NCI-H460 (cell line): ENCODE measurements at regions not wholly inside any gene's neighbourhood (a gene's known extent, or its start where the extent isn't known, plus 50 kb on each side); places are given as distances from the start of the nearest gene placed in this dataset.
"Not testable (repeated sequence)": the region's sequence is repeated elsewhere in the genome, so short reads cannot be mapped to it uniquely, and the experiment has no call there.

ENCODE experiments used
- DNase-seq: peaks from one replicate; pipeline ENCODE4 v3.0.0-alpha.2; 2016; ENCODE audit warnings: low read depth; ENCODE audit errors: extremely low read depth

GRCh38 chr11:25488176-25488575, 843.8 kb upstream of the ANO3 start:
- DNase-seq, result not testable (repeated sequence)

GRCh38 chr11:25501426-25501825, 830.5 kb upstream of the ANO3 start:
- not testable (repeated sequence) for DNase-seq

- no peak for DNase-seq
Measured at GRCh38 chr11:25515576-25515975, 816.4 kb upstream of the ANO3 start.

- no peak for DNase-seq
Measured at GRCh38 chr11:25520459-25520858, 811.5 kb upstream of the ANO3 start.

- DNase-seq, result no peak
Measured at GRCh38 chr11:25527841-25528240, 804.1 kb upstream of the ANO3 start.

- DNase-seq, result no peak
Measured at GRCh38 chr11:25529572-25529971, 802.4 kb upstream of the ANO3 start.

GRCh38 chr11:25535467-25536272, 796.3 kb upstream of the ANO3 start:
- no peak for DNase-seq

- no peak for DNase-seq
Measured at GRCh38 chr11:25536289-25536688, 795.6 kb upstream of the ANO3 start.

- DNase-seq, result no peak
Measured at GRCh38 chr11:25537393-25537792, 794.5 kb upstream of the ANO3 start.

- no peak for DNase-seq
Measured at GRCh38 chr11:25547292-25547691, 784.6 kb upstream of the ANO3 start.

GRCh38 chr11:25562417-25562816, 769.5 kb upstream of the ANO3 start:
- no peak for DNase-seq

GRCh38 chr11:25565846-25566245, 766.1 kb upstream of the ANO3 start:
- DNase-seq, result no peak

GRCh38 chr11:25566298-25567200, 765.4 kb upstream of the ANO3 start:
- DNase-seq, result no peak

- no peak for DNase-seq
Measured at GRCh38 chr11:25576320-25576719, 755.6 kb upstream of the ANO3 start.

- DNase-seq, result not testable (repeated sequence)
Measured at GRCh38 chr11:25579554-25579953, 752.4 kb upstream of the ANO3 start.

GRCh38 chr11:25583596-25583995, 748.3 kb upstream of the ANO3 start:
- DNase-seq, result no peak

GRCh38 chr11:25587496-25587895, 744.4 kb upstream of the ANO3 start:
- no peak for DNase-seq

- DNase-seq, result no peak
Measured at GRCh38 chr11:25593221-25593620, 738.7 kb upstream of the ANO3 start.

GRCh38 chr11:25596701-25597100, 735.2 kb upstream of the ANO3 start:
- DNase-seq, result no peak

GRCh38 chr11:25597696-25598095, 734.2 kb upstream of the ANO3 start:
- no peak for DNase-seq

- no peak for DNase-seq
Measured at GRCh38 chr11:25602149-25602548, 729.8 kb upstream of the ANO3 start.

- DNase-seq, result no peak
Measured at GRCh38 chr11:25602959-25603358, 729.0 kb upstream of the ANO3 start.
